ENCODE measurements at regions not wholly inside any gene's neighbourhood (a gene's known extent, or its start where the extent isn't known, plus 50 kb on each side); places are given as distances from the start of the nearest gene placed in this dataset.
"Not testable (repeated sequence)": the region's sequence is repeated elsewhere in the genome, so short reads cannot be mapped to it uniquely, and the experiment has no call there.

DNA sequence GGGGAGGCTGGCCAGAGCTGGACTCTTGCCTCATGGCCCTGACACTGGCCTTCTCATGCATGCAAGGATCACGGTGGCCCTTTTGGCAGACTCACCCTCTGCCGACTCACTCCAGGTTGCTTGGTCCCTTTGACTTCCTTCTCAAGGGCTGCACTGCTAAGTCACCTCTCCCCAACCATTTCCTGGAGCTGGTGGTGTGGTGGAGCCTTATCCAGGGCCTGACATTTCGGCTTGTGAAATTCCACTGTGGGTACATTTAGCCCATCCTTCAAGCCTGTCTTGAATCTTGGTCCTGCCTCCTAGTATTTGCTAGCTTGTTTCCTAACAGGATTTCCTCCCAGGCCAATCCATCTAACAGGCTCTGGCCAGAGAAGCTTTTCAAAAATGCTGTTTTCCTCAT, 52.6 kb upstream of the JUN start:
- DNase-seq (ENCODE audit: low spot score) = no peak

DNA sequence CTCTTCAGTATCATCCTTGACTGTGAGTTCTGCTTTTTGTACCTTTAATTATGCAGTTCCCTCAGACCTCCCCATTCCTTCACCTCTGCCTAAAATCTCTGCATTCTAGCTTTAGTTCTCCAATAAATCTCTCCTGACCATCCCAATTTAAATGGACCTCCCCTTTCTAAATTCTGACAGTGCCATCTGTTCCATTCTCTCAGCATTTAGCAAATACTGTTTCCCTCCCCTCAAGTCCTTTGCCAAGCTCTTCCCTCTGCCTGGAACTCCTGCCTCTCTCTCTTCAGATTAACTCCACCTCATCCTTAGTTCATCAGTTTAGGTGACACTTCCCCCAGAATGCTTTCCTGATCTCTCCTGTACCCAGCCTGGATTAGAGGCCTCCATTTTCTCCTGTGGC, 54.0 kb upstream of the JUN start:
- peak; percentile 78 for DNase-seq (ENCODE audit: low spot score)

- DNase-seq (ENCODE audit: low spot score) = no peak
These were observed 55.4 kb upstream of the JUN start for GRCh38 chr1:58839147-58839795.

GRCh38 chr1:58839846-58840835, 56.3 kb upstream of the JUN start:
- no peak for DNase-seq (ENCODE audit: low spot score)

- DNase-seq (ENCODE audit: low spot score) = no peak
These were observed 57.6 kb upstream of the JUN start for GRCh38 chr1:58841455-58841854.

- no peak for DNase-seq (ENCODE audit: low spot score)
These were observed 59.1 kb upstream of the JUN start for GRCh38 chr1:58842941-58843340.

DNA sequence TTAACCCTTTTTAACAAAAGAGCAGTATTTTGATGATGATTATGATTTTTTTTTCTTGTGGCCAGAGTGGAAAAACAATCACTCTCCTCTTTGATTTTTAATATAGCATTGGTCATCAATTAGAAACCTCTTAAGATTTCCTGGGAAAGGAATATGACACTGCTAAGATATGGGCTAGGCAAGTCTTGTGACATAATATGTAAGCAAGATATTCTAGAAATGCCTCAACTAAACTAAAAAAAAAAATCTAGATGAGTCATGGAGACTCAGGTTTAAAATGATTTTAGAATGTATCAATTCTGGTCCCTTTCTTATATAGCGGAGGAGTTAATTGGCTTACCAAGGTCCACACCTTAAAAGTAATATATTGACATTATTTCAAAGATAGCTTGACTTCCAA, 60.3 kb upstream of the JUN start:
- no peak for DNase-seq (ENCODE audit: low spot score)

DNA sequence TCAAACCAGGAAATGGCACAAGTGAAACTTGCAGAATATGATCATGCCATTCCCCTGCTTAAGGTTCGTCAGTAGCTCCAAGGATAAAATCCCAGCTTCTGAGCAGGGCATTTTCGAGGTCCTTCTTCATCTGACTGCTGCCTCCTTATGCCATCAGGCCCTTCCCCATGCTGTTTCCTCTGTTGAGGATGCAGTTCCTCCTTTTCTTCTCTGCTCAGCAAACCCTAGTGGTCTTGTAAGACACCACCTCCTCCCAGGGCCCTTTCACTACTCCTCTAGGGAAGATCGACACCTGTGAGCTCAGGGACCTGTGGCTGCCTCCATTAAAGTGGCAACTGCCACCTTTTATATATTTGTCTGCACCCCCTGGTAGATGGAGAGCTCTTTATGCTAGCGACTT, 62.1 kb upstream of the JUN start:
- no peak for DNase-seq (ENCODE audit: low spot score)

GRCh38 chr1:58848818-58849411, 65.1 kb upstream of the JUN start:
- peak; percentile 80 for DNase-seq (ENCODE audit: low spot score)

DNA sequence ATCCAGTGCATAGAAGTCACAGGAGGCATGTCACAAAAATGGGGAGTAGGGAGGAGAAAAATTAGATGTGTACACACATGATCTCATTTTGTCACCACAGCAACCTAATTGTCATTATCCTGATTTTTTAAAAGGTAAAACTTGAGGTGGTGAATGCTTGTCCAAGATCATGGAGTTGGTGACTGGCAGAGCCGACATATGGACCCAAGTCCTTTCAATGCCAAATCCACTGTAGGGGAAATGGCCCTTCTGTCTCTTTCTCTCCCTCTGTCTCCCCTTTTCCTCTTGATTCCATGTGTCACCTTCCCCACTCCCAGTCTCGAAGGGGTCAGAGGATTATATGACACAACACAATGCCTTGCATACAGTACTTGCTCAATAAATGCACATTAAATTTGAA, 65.7 kb upstream of the JUN start:
- DNase-seq (ENCODE audit: low spot score) = peak; percentile 60

GRCh38 chr1:58850636-58851035, 66.8 kb upstream of the JUN start:
- no peak for DNase-seq (ENCODE audit: low spot score)

GRCh38 chr1:58852731-58853485, 69.1 kb upstream of the JUN start:
- no peak for DNase-seq (ENCODE audit: low spot score)

DNA sequence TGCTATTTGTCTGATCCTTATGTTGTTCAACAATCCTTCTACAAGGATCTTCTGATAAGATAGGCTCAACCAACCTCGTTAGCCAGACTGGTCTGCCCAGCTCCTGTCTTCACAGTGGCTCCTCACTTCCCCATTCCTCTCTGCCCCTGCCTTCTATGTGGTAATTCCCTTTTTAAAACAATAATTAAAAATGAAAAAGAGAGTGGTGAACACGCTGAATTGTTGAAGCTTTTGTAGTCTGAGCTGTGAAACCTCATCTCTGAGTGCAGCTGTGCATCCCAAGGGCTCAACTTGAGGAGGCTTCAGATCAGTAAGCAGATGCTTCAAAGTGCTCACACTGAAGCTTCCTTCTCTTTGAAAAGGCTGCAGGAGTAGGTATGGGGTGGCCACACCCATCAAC, 70.7 kb upstream of the JUN start:
- no peak for DNase-seq (ENCODE audit: low spot score)

DNA sequence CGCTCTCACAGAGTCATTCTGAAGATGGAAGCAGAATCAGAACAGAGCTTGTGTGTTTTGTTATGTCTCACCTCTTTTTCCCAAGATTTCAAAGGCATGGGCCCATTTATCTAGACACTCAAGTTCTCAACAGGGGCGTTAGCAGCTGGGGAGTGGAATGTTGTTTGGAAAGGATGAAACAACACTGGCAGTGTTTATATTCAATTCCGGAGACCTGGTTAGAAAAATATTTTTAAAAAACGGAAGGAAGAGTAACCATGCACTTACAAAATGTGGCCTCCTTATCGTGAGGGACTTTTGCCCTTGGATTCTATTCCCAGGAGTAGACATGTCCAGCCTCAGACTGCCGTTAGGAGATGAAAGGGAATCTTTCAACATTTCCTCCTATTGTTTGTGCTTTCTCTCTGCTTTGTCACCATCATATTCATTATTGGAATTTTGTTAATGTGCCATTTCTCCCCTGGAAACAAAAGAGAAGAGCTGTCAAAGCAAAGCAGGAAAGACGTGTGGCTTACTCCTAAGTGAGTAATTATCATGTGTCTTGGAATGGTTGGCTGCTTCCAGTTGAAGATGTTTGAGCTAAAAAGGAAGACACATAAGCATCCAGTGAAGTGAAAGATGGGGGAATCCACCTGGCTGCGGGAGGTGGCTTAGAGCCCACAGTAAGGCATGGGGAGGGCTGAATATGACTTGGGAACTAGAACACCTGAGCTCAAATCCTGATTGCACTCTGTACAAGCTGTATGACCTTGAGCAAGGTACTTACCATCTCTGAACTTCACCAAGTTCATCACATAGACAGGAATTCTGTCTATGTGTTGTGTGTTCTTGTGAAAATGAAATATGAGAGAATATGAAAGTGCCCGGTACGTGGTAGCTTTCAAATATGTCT, 71.7 kb upstream of the JUN start:
- DNase-seq (ENCODE audit: low spot score) = no peak

GRCh38 chr1:58856281-58856680, 72.4 kb upstream of the JUN start:
- DNase-seq (ENCODE audit: low spot score) = not testable (repeated sequence)

GRCh38 chr1:58857680-58858673, 74.1 kb upstream of the JUN start:
- no peak for DNase-seq (ENCODE audit: low spot score)

DNA sequence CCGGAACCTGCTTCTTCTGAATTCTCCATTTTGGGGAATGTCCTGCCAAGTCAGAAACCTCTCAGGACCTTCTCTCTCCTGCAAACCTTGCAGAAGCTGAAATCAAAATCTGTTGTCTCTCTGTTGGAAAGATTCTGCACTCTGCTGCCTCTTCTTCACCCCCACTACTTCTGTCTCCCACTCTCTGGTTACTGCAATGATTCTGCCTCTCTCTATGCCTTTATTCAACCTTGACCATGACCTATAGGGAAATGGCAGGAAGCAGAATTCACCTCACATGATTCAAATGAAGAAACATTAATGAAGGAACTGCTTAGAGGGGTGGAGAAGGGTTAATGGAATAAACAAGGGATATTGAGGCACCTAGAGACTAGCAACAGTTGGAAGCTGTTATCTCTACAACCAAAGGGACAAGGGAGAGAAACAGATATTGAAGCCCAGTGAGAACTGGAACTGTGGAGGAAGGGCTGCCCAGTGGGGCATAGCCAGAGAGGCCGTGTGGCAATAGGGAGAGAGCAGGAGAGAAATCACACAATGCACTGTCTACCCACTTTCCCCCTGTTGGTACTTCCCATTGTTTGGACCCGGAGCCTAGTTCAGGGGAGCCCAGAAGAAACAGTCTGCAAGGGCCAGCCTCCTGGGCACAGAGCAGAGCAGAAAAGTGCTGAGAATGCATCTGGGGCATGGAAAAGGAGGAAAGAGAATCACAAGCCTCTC, 76.1 kb upstream of the JUN start:
- no peak for DNase-seq (ENCODE audit: low spot score)

DNA sequence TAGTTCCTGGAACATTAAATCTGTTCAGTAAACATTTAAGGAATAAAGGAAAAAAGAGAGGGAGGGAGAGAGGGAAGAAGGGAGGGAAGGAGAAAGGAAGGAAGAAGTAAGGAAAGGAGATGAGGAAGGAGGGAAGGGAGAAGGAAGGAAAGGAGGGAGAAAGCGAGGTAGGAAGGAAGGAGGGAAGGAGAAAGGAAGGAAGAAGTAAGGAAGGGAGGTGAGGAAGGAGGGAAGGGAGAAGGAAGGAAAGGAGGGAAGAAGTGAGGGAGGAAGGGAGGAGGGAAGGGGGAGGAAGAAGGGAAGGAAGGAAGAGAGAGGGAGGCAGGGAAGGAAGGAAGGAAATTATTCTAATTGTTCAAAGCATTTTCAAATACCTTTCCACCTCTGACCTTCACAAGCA, 77.2 kb upstream of the JUN start:
- no peak for DNase-seq (ENCODE audit: low spot score)

GRCh38 chr1:58861506-58861905, 77.7 kb upstream of the JUN start:
- DNase-seq (ENCODE audit: low spot score) = no peak
